Panc1 (cell line): ENCODE measurements at regions not wholly inside any gene's neighbourhood (a gene's known extent, or its start where the extent isn't known, plus 50 kb on each side); places are given as distances from the start of the nearest gene placed in this dataset.

Source experiments
- ATAC-seq: fragments of 200-7000 bp; cut with Tn5 transposase; 2 replicates; pipeline ENCODE4 v1.9.1; 2020; ENCODE audit warnings: mild to moderate bottlenecking, moderate library complexity
- BruUV-seq: library from RNA; stranded (reverse); fragments of 400-500 nt; replicated peaks from 2 replicates; lab custom pipeline; 2021; lab: Mats Ljungman, UMichigan
- CTCF ChIA-PET: fragments of 300-600 bp; sonication (Branson Sonifier 250); formaldehyde crosslinking; loops from one replicate; lab custom pipeline; 2022; ENCODE audit warnings: antibody characterized with exemption; lab: Charles Lee
- POLR2A ChIA-PET: fragments of 300-600 bp; sonication (Branson Sonifier 250); formaldehyde crosslinking; loops from one replicate; lab custom pipeline; 2022; ENCODE audit warnings: antibody characterized with exemption; lab: Charles Lee
- DNase-seq: peaks from one replicate; pipeline ENCODE4 v3.0.0-alpha.2; 2010; ENCODE audit warnings: low read depth, low spot score
- H3K27ac ChIP-seq: 2 replicates; pipeline ENCODE4 v1.5.1; 2011; ENCODE audit warnings: mild to moderate bottlenecking, low read length, inconsistent platforms
- H3K27me3 ChIP-seq: fragments of 200-500 bp; sonication (Bioruptor generic); 2 replicates; pipeline ENCODE4 v1.6.0; 2014; ENCODE audit warnings: low read length, inconsistent platforms; ENCODE audit not compliant: control insufficient read depth, insufficient read depth
- H3K36me3 ChIP-seq: fragments of 200-500 bp; sonication (Bioruptor generic); 2 replicates; pipeline ENCODE4 v1.5.1; 2014; ENCODE audit warnings: inconsistent platforms, mild to moderate bottlenecking, low read length, moderate library complexity; ENCODE audit not compliant: control insufficient read depth, insufficient read depth
- H3K4me1 ChIP-seq: 2 replicates; pipeline ENCODE4 v1.5.1; 2011; ENCODE audit warnings: inconsistent platforms, mild to moderate bottlenecking, low read length, moderate library complexity; ENCODE audit not compliant: control insufficient read depth, insufficient read depth
- H3K4me3 ChIP-seq, 2 experiments: 2 replicates each; pipeline ENCODE4 v1.5.1; 2011 to 2012; ENCODE audit warnings: low read depth in 2 of 2, low read length in 2 of 2, mild to moderate bottlenecking in 2 of 2, inconsistent platforms in 1 of 2, moderate library complexity in 1 of 2
- H3K9me3 ChIP-seq: fragments of 200-500 bp; sonication (Bioruptor generic); 2 replicates; pipeline ENCODE4 v1.5.1; 2014; ENCODE audit warnings: low read depth, mild to moderate bottlenecking, inconsistent platforms, low read length, moderate library complexity; ENCODE audit not compliant: control insufficient read depth, insufficient read depth
- CTCF ChIP-seq: fragments of 450-650 bp; IDR thresholded peaks from 2 replicates; pipeline ENCODE4 v1.5.1; 2017; ENCODE audit warnings: mild to moderate bottlenecking
- POLR2AphosphoS5 ChIP-seq: IDR thresholded peaks from 2 replicates; pipeline ENCODE4 v1.6.1; 2012; ENCODE audit warnings: mild to moderate bottlenecking, low read depth, low read length, moderate library complexity
- REST ChIP-seq, 2 experiments: IDR thresholded peaks; 2 replicates each; pipeline ENCODE4 v1.6.1; 2011 to 2012; ENCODE audit warnings: low read depth in 2 of 2, control low read depth in 1 of 2, low read length in 1 of 2, mild to moderate bottlenecking in 1 of 2, moderate library complexity in 1 of 2; ENCODE audit not compliant: insufficient read depth in 1 of 2
- SIN3A ChIP-seq: IDR thresholded peaks from 2 replicates; pipeline ENCODE4 v1.6.1; 2012; ENCODE audit warnings: low read depth, mild to moderate bottlenecking, low read length, moderate library complexity, borderline replicate concordance; ENCODE audit not compliant: insufficient read depth
- TCF7L2 ChIP-seq: IDR thresholded peaks from 2 replicates; pipeline ENCODE4 v1.6.1; 2011; ENCODE audit warnings: mild to moderate bottlenecking, low read depth, low read length, inconsistent platforms
- in situ Hi-C: cut with HindIII; loops from 2 replicates; pipeline ENCODE4 v1.10.0; 2016; ENCODE audit warnings: low sequenced_read_pairs, low pct_unique_long_range_greater_than_20kb
- intact Hi-C: fragments of 100-400 bp; cut with micrococcal nuclease; formaldehyde crosslinking; loops from one replicate; pipeline ENCODE4 v1.10.0; 2022; ENCODE audit not compliant: unreplicated experiment

- H3K9me3 ChIP-seq, result no peaks in the 10 kb centered on the region
- ATAC-seq, result no peak
- no TSS peak for BruUV-seq
- intact Hi-C loops (no loop called here), in situ Hi-C loops (no loop called here)
- no peaks in the 10 kb centered on the region for H3K36me3 ChIP-seq
- no peaks in the 10 kb centered on the region; the same call in 1 of the 2 replicates for H3K27me3 ChIP-seq
- no peak overlapping the region for H3K4me3 ChIP-seq
- no peak overlapping the region for H3K27ac ChIP-seq
- no peak for DNase-seq
- CTCF ChIA-PET, result no interaction called here
- no peaks in the 10 kb centered on the region for H3K4me1 ChIP-seq
- TF ChIP-seq TCF7L2 (no peak), POLR2AphosphoS5 (no peak), SIN3A (no peak), REST (IDR thresholded peaks at IDR 0.05; ENCODE audit: insufficient read depth in 1 of 2, low read depth in 2 of 2, low read length in 1 of 2) (no peak), CTCF (no peak)
- POLR2A ChIA-PET, result no interaction called here
Observed at GRCh38 chr17:77618731-77619130, 339.8 kb upstream of the TNRC6C start.

DNA sequence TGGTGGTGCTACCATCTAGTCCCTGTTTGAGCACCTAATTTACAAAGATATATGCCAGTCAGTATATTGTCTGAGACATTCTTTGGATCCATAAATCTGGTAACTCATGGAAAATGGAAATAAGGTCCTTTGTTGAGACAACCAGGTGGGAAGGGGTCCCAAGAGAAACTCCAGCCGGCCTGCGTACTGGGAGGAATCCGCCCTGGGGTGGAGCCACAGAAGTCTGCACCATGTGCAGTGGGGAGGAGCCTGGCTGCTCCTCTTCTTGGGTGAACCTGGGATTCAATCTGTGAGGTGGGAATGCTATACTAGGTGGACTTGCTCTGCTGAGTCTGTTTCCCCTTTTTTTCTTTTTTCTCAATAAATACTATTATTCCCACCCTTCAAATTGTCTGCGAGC lies 339.2 kb upstream of the TNRC6C start:
- Histone ChIP-seq H3K36me3 (no peaks in the 10 kb centered on the region), H3K4me3 (no peak overlapping the region), H3K9me3 (no peaks in the 10 kb centered on the region), H3K27ac (no peak overlapping the region), H3K4me1 (no peaks in the 10 kb centered on the region), H3K27me3 (no peaks in the 10 kb centered on the region; the same call in 1 of the 2 replicates)
- ChIA-PET POLR2A (no interaction called here), CTCF (interaction anchor here (0.6 kb wide), 1 partner anchor 327 kb away, joined by 3 read pairs; no protein-coding TSS in a partner anchor)
- no peak for ATAC-seq
- TF ChIP-seq CTCF (no peak), REST (IDR thresholded peaks at IDR 0.05; ENCODE audit: insufficient read depth in 1 of 2, low read depth in 2 of 2, low read length in 1 of 2) (no peak), TCF7L2 (no peak), POLR2AphosphoS5 (no peak), SIN3A (no peak)
- in situ Hi-C loops, result no loop called here
- no TSS peak for BruUV-seq
- intact Hi-C loops, result no loop called here
- no peak for DNase-seq
